GM12891 (cell line): ENCODE measurements at regions not wholly inside any gene's neighbourhood (a gene's known extent, or its start where the extent isn't known, plus 50 kb on each side); places are given as distances from the start of the nearest gene placed in this dataset.

Experiments
- POLR2A ChIP-seq: IDR thresholded peaks from 2 replicates; pipeline ENCODE4 v1.6.1; 2011; ENCODE audit warnings: low read depth, low read length, control low read depth
- POLR2AphosphoS5 ChIP-seq: IDR thresholded peaks from 2 replicates; pipeline ENCODE4 v1.6.1; 2011; ENCODE audit warnings: low read depth, low read length, control low read depth
- TAF1 ChIP-seq: IDR thresholded peaks from 2 replicates; pipeline ENCODE4 v1.6.1; 2011; ENCODE audit warnings: low read depth, low read length, control low read depth

DNA sequence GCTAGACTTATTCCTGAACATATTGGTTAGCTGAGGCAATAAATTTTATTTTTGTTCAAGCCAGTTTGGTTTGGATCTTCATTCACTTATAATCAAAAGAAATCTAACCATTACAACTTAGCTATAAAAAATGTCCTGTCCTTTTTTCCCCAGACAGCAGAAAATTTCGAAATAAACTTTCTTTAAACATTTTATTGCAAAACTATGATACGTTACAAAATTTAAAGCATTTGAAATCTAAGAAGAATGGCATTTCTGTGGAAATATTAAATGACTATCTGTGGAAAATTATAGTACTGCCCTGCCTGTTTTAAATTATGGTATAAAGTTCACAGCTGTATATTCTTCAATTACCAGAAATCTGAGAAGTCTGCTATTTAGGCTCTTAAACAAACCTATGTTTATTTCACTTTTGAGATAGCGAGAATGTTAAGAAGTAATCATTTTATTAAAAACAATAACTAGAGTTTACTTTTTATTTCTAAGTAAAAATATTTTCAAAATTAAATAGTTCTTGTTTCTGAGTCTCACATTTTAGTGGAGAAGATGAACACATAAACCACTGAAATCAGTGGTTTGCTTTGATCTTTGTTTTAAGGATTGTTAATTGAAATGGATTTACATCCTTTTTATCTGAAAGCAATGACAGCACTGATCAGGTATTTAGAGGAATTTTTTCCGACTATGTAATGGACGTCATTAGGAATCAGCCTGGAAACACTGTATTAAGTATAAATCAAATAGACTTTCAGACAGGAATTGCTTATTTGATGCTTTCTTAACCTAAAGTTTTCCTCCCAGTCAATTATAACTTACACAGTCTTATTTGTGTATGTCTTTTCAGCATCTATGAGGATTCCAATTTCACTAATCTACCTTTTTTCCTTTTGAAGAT, 553.7 kb downstream of the COL12A1 start:
- TF ChIP-seq POLR2AphosphoS5 (no peak), POLR2A (no peak), TAF1 (no peak)
